Tongue (tissue), 1 donor: ENCODE measurements at regions not wholly inside any gene's neighbourhood (a gene's known extent, or its start where the extent isn't known, plus 50 kb on each side); places are given as distances from the start of the nearest gene placed in this dataset.
A peak's percentile ranks its signal among the peaks of the same experiment; 100 is the strongest.

Experiments
- DNase-seq: peaks from one replicate; pipeline ENCODE4 v3.0.0-alpha.2; 2015

- DNase-seq = no peak
Observed at GRCh38 chr18:61086657-61087056, 246.6 kb upstream of the CDH20 start.

GRCh38 chr18:61091379-61091778 is 241.9 kb upstream of the CDH20 start:
- DNase-seq = no peak

GRCh38 chr18:61093965-61094364 is 239.3 kb upstream of the CDH20 start:
- DNase-seq = no peak

GRCh38 chr18:61096226-61096625 is 237.0 kb upstream of the CDH20 start:
- DNase-seq = no peak

- no peak for DNase-seq
Observed at GRCh38 chr18:61107113-61107512, 226.1 kb upstream of the CDH20 start.

GRCh38 chr18:61108706-61109105 is 224.5 kb upstream of the CDH20 start:
- no peak for DNase-seq

GRCh38 chr18:61123309-61123708 is 209.9 kb upstream of the CDH20 start:
- DNase-seq = no peak

- no peak for DNase-seq
Observed at GRCh38 chr18:61127714-61128467, 205.3 kb upstream of the CDH20 start.

GRCh38 chr18:61129001-61129400 is 204.2 kb upstream of the CDH20 start:
- DNase-seq = no peak

GRCh38 chr18:61132031-61132430 is 201.2 kb upstream of the CDH20 start:
- DNase-seq = no peak

GRCh38 chr18:61133783-61134182 is 199.4 kb upstream of the CDH20 start:
- DNase-seq = no peak

- no peak for DNase-seq
Observed at GRCh38 chr18:61136711-61137251, 196.4 kb upstream of the CDH20 start.

- DNase-seq = no peak
Observed at GRCh38 chr18:61141691-61142090, 191.5 kb upstream of the CDH20 start.

- no peak for DNase-seq
Observed at GRCh38 chr18:61148322-61148721, 184.9 kb upstream of the CDH20 start.

GRCh38 chr18:61149786-61150185 is 183.4 kb upstream of the CDH20 start:
- DNase-seq = no peak

GRCh38 chr18:61153571-61153970 is 179.7 kb upstream of the CDH20 start:
- DNase-seq = no peak

- DNase-seq = peak; percentile 61
Observed at GRCh38 chr18:61154866-61155265, 178.4 kb upstream of the CDH20 start.

GRCh38 chr18:61155586-61155985 is 177.6 kb upstream of the CDH20 start:
- no peak for DNase-seq

- DNase-seq = no peak
Observed at GRCh38 chr18:61157451-61157850, 175.8 kb upstream of the CDH20 start.

- no peak for DNase-seq
Observed at GRCh38 chr18:61159246-61159645, 174.0 kb upstream of the CDH20 start.

- no peak for DNase-seq
Observed at GRCh38 chr18:61164321-61164720, 168.9 kb upstream of the CDH20 start.

- no peak for DNase-seq
Observed at GRCh38 chr18:61167902-61168301, 165.3 kb upstream of the CDH20 start.

GRCh38 chr18:61169386-61169785 is 163.8 kb upstream of the CDH20 start:
- DNase-seq = no peak

GRCh38 chr18:61172624-61173023 is 160.6 kb upstream of the CDH20 start:
- DNase-seq = no peak
